SK-N-MC (cell line): ENCODE measurements at regions not wholly inside any gene's neighbourhood (a gene's known extent, or its start where the extent isn't known, plus 50 kb on each side); places are given as distances from the start of the nearest gene placed in this dataset.

ENCODE experiments used
- EZH2 ChIP-seq: fragments of 200-600 bp; sonication (generic); IDR thresholded peaks from one replicate; pipeline ENCODE4 v1.6.1; 2017; ENCODE audit warnings: antibody characterized with exemption
- POLR2AphosphoS5 ChIP-seq: IDR thresholded peaks from 2 replicates; pipeline ENCODE4 v1.6.1; 2012; ENCODE audit warnings: mild to moderate bottlenecking, low read depth, low read length, borderline replicate concordance

- TF ChIP-seq EZH2, result no peak
- no peak for TF ChIP-seq POLR2AphosphoS5
These were observed 514.7 kb downstream of the CENPC start for GRCh38 chr4:67030636-67031035.
